OCI-LY1 (cell line): ENCODE measurements at regions not wholly inside any gene's neighbourhood (a gene's known extent, or its start where the extent isn't known, plus 50 kb on each side); places are given as distances from the start of the nearest gene placed in this dataset.

Source experiments
- EZH2 ChIP-seq: fragments of 200-600 bp; sonication (generic), shearing (Covaris generic); IDR thresholded peaks from 2 replicates; pipeline ENCODE4 v1.8.0; 2017; ENCODE audit warnings: borderline replicate concordance, mixed run types, mild to moderate bottlenecking, antibody characterized with exemption, low read length, moderate library complexity, mixed read lengths
- TF ChIP-seq, protein P1 (sequence below): fragments of 200-600 bp; sonication (generic), shearing (Covaris generic); IDR thresholded peaks from 2 replicates; pipeline ENCODE4 v1.5.1; 2017; ENCODE audit warnings: mild to moderate bottlenecking, antibody characterized with exemption, low read length, moderate library complexity, mixed read lengths

DNA sequence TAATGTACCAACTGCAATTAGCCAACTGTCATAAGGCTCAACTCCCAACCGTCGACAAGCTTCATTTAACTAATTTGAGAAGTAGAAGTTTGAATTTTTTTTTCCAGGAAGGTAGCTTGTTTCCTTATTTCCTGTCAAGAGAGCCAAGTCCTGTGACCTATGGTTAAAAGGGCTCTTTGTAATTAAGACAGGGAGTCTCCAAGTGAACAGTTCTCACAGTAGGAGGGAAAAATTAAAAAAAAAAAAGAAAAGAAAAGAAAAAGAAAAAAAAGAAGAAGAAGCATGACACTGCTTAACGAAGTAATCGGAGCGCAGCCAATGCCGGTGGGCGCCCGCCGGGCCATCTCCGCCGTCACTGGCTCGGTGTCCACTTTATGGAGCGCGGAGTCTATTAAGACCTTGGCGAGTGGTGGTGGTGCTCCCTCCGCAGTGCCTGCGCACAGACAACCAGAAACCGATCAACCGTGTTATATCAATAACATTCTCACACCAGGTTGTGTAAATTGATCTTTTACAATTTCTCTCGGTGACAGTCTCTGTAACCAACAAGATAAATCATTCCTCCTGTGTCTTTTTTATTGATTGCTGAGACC is 197.2 kb upstream of the POU3F3 start:
- TF ChIP-seq, protein P1, sequence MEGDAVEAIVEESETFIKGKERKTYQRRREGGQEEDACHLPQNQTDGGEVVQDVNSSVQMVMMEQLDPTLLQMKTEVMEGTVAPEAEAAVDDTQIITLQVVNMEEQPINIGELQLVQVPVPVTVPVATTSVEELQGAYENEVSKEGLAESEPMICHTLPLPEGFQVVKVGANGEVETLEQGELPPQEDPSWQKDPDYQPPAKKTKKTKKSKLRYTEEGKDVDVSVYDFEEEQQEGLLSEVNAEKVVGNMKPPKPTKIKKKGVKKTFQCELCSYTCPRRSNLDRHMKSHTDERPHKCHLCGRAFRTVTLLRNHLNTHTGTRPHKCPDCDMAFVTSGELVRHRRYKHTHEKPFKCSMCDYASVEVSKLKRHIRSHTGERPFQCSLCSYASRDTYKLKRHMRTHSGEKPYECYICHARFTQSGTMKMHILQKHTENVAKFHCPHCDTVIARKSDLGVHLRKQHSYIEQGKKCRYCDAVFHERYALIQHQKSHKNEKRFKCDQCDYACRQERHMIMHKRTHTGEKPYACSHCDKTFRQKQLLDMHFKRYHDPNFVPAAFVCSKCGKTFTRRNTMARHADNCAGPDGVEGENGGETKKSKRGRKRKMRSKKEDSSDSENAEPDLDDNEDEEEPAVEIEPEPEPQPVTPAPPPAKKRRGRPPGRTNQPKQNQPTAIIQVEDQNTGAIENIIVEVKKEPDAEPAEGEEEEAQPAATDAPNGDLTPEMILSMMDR, result no peak
- TF ChIP-seq EZH2, result no peak
